ENCODE measurements at regions not wholly inside any gene's neighbourhood (a gene's known extent, or its start where the extent isn't known, plus 50 kb on each side); places are given as distances from the start of the nearest gene placed in this dataset.

DNA sequence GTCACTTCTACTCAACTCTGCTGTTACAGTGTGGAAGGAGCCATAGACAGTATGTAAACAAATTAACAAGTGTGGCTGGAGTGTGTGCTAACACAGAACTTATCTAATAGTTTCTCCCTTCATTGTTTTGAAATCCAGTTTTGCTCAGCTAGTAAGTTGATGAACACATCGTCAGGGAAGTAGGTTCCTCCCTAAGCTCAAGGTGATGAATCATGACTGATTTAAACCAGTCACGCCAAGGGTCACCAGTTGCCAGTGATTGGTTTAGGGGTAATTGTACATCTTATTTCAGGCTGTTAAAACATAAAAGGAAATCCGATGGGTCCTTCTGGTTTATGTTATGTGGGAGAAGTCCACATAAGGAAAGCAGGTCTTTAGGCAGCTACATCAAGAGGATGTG, 97.0 kb upstream of the CHODL start:
- Histone ChIP-seq H3K9me2 (replicated peaks; ENCODE audit: control insufficient read depth, low read length) (no peaks in the 10 kb centered on the region), H3K27me3 (ENCODE audit: control insufficient read depth, low read length) (no peaks in the 10 kb centered on the region), H3K9me3 (ENCODE audit: control insufficient read depth, insufficient read depth, low read length) (no peaks in the 10 kb centered on the region), H3K4me3 (ENCODE audit: low read length) (no peak overlapping the region), H3K79me2 (ENCODE audit: control insufficient read depth, low read length) (no peaks in the 10 kb centered on the region), H3F3A (ENCODE audit: control insufficient read depth, insufficient read depth) (no peaks in the 10 kb centered on the region), H3K27ac (ENCODE audit: low read depth, low read length) (no peak overlapping the region), H3K4me1 (ENCODE audit: control insufficient read depth, low read length) (no peaks in the 10 kb centered on the region), H4K20me1 (ENCODE audit: control insufficient read depth, insufficient read depth, low read depth, low read length) (no peaks in the 10 kb centered on the region), H3K4me2 (ENCODE audit: low read length) (no peak overlapping the region), H3K36me3 (ENCODE audit: control insufficient read depth, low read length) (no peaks in the 10 kb centered on the region)
- TF ChIP-seq EZH2phosphoT487 (IDR thresholded peaks at IDR 0.05; ENCODE audit: borderline replicate concordance, low read length): no peak
- TF ChIP-seq, protein P1, sequence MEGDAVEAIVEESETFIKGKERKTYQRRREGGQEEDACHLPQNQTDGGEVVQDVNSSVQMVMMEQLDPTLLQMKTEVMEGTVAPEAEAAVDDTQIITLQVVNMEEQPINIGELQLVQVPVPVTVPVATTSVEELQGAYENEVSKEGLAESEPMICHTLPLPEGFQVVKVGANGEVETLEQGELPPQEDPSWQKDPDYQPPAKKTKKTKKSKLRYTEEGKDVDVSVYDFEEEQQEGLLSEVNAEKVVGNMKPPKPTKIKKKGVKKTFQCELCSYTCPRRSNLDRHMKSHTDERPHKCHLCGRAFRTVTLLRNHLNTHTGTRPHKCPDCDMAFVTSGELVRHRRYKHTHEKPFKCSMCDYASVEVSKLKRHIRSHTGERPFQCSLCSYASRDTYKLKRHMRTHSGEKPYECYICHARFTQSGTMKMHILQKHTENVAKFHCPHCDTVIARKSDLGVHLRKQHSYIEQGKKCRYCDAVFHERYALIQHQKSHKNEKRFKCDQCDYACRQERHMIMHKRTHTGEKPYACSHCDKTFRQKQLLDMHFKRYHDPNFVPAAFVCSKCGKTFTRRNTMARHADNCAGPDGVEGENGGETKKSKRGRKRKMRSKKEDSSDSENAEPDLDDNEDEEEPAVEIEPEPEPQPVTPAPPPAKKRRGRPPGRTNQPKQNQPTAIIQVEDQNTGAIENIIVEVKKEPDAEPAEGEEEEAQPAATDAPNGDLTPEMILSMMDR (IDR thresholded peaks at IDR 0.05; ENCODE audit: low read depth, low read length, poor library complexity, severe bottlenecking): no peak

DNA sequence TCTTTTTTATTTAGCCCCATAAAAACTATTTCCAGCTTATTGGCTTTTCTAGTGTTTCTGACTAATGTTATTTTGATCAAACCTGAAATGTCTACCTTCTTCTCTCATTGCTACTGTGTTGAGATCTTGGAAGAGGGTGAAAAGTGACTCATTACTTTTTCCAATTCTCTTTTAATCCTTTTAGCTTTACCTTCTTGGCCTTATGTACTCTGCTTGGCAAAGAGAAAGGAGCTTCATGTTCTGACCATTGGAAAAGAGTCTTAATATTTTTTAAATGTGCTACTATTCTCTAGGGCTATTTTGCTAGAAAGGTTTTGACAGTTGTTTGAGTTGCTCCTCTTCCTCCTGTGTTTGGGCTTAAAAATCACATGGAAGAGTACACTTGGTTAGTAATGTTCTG, 97.8 kb upstream of the CHODL start:
- Histone ChIP-seq H3F3A (ENCODE audit: control insufficient read depth, insufficient read depth) (no peaks in the 10 kb centered on the region), H3K4me1 (ENCODE audit: control insufficient read depth, low read length) (no peaks in the 10 kb centered on the region), H3K4me2 (ENCODE audit: low read length) (no peak overlapping the region), H3K27ac (ENCODE audit: low read depth, low read length) (no peak overlapping the region), H3K79me2 (ENCODE audit: control insufficient read depth, low read length) (no peaks in the 10 kb centered on the region), H4K20me1 (ENCODE audit: control insufficient read depth, insufficient read depth, low read depth, low read length) (no peaks in the 10 kb centered on the region), H3K27me3 (ENCODE audit: control insufficient read depth, low read length) (no peaks in the 10 kb centered on the region), H3K36me3 (ENCODE audit: control insufficient read depth, low read length) (no peaks in the 10 kb centered on the region), H3K9me2 (replicated peaks; ENCODE audit: control insufficient read depth, low read length) (no peaks in the 10 kb centered on the region), H3K9me3 (ENCODE audit: control insufficient read depth, insufficient read depth, low read length) (no peaks in the 10 kb centered on the region), H3K4me3 (ENCODE audit: low read length) (no peak overlapping the region)
- TF ChIP-seq EZH2phosphoT487 (IDR thresholded peaks at IDR 0.05; ENCODE audit: borderline replicate concordance, low read length): no peak
- TF ChIP-seq, protein P1 (IDR thresholded peaks at IDR 0.05; ENCODE audit: low read depth, low read length, poor library complexity, severe bottlenecking): no peak

DNA sequence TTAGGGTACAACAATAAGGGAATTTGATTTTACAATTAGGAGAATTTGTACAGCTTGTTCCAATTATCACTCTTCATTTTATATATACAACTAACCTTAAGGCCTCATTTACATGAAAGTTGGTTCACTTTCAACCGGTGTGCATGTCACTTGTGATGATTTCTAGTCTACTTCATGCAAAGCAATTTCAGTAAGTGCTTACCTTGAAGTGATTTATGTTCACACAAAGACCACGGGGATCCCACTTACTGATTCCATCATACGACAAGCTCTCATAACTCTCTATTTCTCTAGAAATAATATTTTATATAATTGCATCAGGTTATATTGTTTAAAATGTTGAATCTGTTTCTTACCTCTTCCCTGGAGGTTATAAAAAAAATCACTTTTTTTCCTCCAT, 100.3 kb upstream of the CHODL start:
- no peak for TF ChIP-seq EZH2phosphoT487 (IDR thresholded peaks at IDR 0.05; ENCODE audit: borderline replicate concordance, low read length)
- TF ChIP-seq, protein P1 (IDR thresholded peaks at IDR 0.05; ENCODE audit: low read depth, low read length, poor library complexity, severe bottlenecking): no peak
- Histone ChIP-seq H3K9me2 (replicated peaks; ENCODE audit: control insufficient read depth, low read length) (no peaks in the 10 kb centered on the region), H3K4me3 (ENCODE audit: low read length) (no peak overlapping the region), H3K4me2 (ENCODE audit: low read length) (no peak overlapping the region), H3K27ac (ENCODE audit: low read depth, low read length) (no peak overlapping the region), H3K79me2 (ENCODE audit: control insufficient read depth, low read length) (no peaks in the 10 kb centered on the region), H4K20me1 (ENCODE audit: control insufficient read depth, insufficient read depth, low read depth, low read length) (no peaks in the 10 kb centered on the region), H3K9me3 (ENCODE audit: control insufficient read depth, insufficient read depth, low read length) (no peaks in the 10 kb centered on the region), H3K4me1 (ENCODE audit: control insufficient read depth, low read length) (no peaks in the 10 kb centered on the region), H3K36me3 (ENCODE audit: control insufficient read depth, low read length) (no peaks in the 10 kb centered on the region), H3K27me3 (ENCODE audit: control insufficient read depth, low read length) (no peaks in the 10 kb centered on the region), H3F3A (ENCODE audit: control insufficient read depth, insufficient read depth) (no peaks in the 10 kb centered on the region)

DNA sequence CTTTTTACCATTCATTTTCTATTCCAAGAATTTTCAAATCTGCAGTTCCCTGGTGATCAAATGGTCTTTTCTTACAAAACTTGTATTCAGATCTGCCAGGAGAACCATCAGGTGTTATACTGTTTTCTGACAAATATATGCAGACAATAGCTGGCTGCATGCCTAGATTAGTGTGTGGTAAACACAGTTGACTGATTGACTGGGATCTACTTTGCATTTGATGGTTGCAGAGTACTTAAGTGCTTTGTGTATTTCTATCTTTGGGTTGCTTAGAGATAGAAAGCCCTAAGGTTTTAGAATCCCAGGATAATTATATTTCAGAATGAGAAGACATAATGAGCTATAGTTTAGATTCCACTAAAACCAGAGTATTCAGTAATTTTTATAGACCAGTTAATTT, 102.0 kb upstream of the CHODL start:
- H3K4me2 ChIP-seq (ENCODE audit: low read length): no peak overlapping the region
- H3K4me1 ChIP-seq (ENCODE audit: control insufficient read depth, low read length): no peaks in the 10 kb centered on the region
- no peak overlapping the region for H3K27ac ChIP-seq (ENCODE audit: low read depth, low read length)
- no peaks in the 10 kb centered on the region for H3K79me2 ChIP-seq (ENCODE audit: control insufficient read depth, low read length)
- H3K36me3 ChIP-seq (ENCODE audit: control insufficient read depth, low read length): no peaks in the 10 kb centered on the region
- H4K20me1 ChIP-seq (ENCODE audit: control insufficient read depth, insufficient read depth, low read depth, low read length): no peaks in the 10 kb centered on the region
- no peaks in the 10 kb centered on the region for H3K27me3 ChIP-seq (ENCODE audit: control insufficient read depth, low read length)
- H3K9me3 ChIP-seq (ENCODE audit: control insufficient read depth, insufficient read depth, low read length): no peaks in the 10 kb centered on the region
- H3K9me2 ChIP-seq (replicated peaks; ENCODE audit: control insufficient read depth, low read length): no peaks in the 10 kb centered on the region
- H3K4me3 ChIP-seq (ENCODE audit: low read length): no peak overlapping the region
- no peak for TF ChIP-seq EZH2phosphoT487 (IDR thresholded peaks at IDR 0.05; ENCODE audit: borderline replicate concordance, low read length)
- TF ChIP-seq, protein P1 (IDR thresholded peaks at IDR 0.05; ENCODE audit: low read depth, low read length, poor library complexity, severe bottlenecking): no peak
- no peaks in the 10 kb centered on the region for H3F3A ChIP-seq (ENCODE audit: control insufficient read depth, insufficient read depth)

Data from DOHH2 (cell line).